CD4-positive, alpha-beta T cell treated with Interferon alpha-2 for 1 hour (primary cell): ENCODE measurements at regions not wholly inside any gene's neighbourhood (a gene's known extent, or its start where the extent isn't known, plus 50 kb on each side); places are given as distances from the start of the nearest gene placed in this dataset.
"Not testable (repeated sequence)": the region's sequence is repeated elsewhere in the genome, so short reads cannot be mapped to it uniquely, and the experiment has no call there.

Source experiments
- DNase-seq, 2 donors: peaks; one replicate each; pipeline ENCODE4 v3.0.0-alpha.2; 2020 to 2022

- no peak for DNase-seq
Observed at GRCh38 chr9:38518826-38519225, 94.6 kb upstream of the IGFBPL1 start.

GRCh38 chr9:38516273-38516672 is 92.0 kb upstream of the IGFBPL1 start:
- peak in 1 of 2 donors; percentile 2 for DNase-seq

GRCh38 chr9:38515055-38515454 is 90.8 kb upstream of the IGFBPL1 start:
- DNase-seq = not testable (repeated sequence)

GRCh38 chr9:38510340-38510739 is 86.1 kb upstream of the IGFBPL1 start:
- DNase-seq = not testable (repeated sequence)

- DNase-seq = no peak
Observed at GRCh38 chr9:38507587-38507986, 83.3 kb upstream of the IGFBPL1 start.

GRCh38 chr9:38500171-38500570 is 75.9 kb upstream of the IGFBPL1 start:
- not testable (repeated sequence) for DNase-seq

- not testable (repeated sequence) for DNase-seq
Observed at GRCh38 chr9:38498551-38498950, 74.3 kb upstream of the IGFBPL1 start.

GRCh38 chr9:38489057-38489456 is 64.8 kb upstream of the IGFBPL1 start:
- DNase-seq = no peak

GRCh38 chr9:38488156-38488698 is 64.0 kb upstream of the IGFBPL1 start:
- no peak for DNase-seq

GRCh38 chr9:38487418-38488155 is 63.3 kb upstream of the IGFBPL1 start:
- not testable (repeated sequence) for DNase-seq

- no peak for DNase-seq
Observed at GRCh38 chr9:38486837-38487236, 62.6 kb upstream of the IGFBPL1 start.

- DNase-seq = no peak
Observed at GRCh38 chr9:38486056-38486615, 61.9 kb upstream of the IGFBPL1 start.

- DNase-seq = not testable (repeated sequence)
Observed at GRCh38 chr9:38484076-38484665, 59.9 kb upstream of the IGFBPL1 start.

- no peak for DNase-seq
Observed at GRCh38 chr9:38482918-38483592, 58.8 kb upstream of the IGFBPL1 start.

- no peak for DNase-seq
Observed at GRCh38 chr9:38478211-38478610, 54.0 kb upstream of the IGFBPL1 start.

GRCh38 chr9:38474476-38474875 is 50.2 kb upstream of the IGFBPL1 start:
- not testable (repeated sequence) for DNase-seq
